GM19468 (cell line): ENCODE measurements at regions not wholly inside any gene's neighbourhood (a gene's known extent, or its start where the extent isn't known, plus 50 kb on each side); places are given as distances from the start of the nearest gene placed in this dataset.

Source experiments
- ATAC-seq: cut with Tn5 transposase; IDR thresholded peaks from one replicate; pipeline ENCODE4 v1.9.1; 2021; ENCODE audit warnings: mild to moderate bottlenecking, moderate library complexity, moderate number of reproducible peaks; ENCODE audit not compliant: unreplicated experiment; ENCODE audit errors: extremely low read depth

DNA sequence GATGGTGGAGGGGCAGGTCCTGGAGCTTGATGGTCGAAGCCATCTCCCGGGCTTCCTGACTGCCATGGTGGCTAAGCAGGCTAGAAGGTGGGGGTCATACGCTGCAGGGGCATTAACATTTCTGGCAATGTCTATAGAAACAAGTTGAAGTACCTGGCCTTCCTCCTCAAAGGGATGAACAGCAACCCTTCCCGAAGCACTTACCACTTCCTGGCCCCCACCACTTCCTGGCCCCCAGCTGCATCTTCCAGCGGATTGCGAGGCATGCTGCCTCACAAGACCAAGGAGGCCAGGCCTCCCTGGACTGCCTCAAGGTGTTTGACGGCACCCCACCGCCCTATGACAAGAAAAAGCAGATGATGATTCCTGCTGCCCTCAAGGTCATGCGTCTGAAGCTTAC is 97.0 kb upstream of the MOCS2 start:
- ATAC-seq: no peak

- no peak for ATAC-seq
These were observed 102.2 kb upstream of the MOCS2 start for GRCh38 chr5:53211799-53212198.

GRCh38 chr5:53219174-53219573 is 109.6 kb upstream of the MOCS2 start:
- ATAC-seq: no peak

GRCh38 chr5:53219610-53220009 is 110.1 kb upstream of the MOCS2 start:
- ATAC-seq: no peak

DNA sequence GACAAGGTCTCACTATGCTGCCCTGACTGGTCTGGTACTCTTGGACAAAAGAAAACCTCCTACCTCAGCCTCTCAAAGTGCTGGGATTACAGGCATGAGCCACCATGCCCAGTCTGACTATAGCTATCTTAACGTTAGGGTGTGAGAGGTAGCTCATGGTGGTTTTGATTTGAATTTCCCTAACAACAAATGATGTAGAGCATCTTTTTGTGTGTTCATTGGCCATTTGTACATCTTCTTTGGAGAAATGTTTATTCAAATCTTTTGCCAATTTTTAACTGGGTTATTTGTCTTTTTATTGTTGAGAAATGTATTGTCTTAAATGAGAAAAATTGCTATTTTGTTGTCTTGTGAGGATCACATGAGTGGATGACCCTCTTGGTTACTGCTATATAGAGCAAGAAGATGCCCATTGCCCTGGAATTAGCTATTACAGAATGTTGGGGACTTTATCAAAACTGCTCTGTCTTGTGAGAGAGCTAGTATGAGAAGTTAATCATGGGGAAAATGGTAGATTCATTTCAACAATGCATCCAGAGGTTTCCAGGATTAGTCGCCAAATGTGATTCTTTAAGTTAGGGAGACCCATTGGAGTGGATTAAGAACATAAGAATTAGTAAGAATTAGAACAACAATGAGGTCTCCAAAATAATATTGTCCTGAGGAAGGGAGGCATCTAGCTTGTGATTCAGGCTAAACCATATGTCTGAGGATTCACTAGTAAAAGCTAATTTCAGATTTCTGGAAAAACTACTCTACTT is 124.3 kb upstream of the MOCS2 start:
- no peak for ATAC-seq

DNA sequence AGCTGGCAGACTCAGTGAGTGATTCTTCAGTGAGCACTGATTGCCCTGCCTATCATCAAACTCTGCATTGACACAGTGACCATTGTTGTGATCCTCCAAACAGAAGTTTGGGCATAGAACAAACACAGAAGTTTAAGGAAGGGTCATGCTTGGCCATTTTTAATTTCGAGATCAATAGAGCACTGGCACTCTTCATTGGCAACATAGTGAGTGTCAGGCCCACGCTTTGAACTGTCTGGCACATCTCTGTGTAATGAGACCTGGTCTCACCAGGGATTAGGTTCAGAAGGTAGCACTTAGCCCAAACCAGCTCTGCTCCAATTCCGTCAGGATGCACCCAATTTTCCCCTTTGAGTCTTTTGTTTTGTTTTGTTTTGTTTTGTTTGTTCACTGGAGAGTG is 127.1 kb upstream of the MOCS2 start:
- ATAC-seq: no peak

DNA sequence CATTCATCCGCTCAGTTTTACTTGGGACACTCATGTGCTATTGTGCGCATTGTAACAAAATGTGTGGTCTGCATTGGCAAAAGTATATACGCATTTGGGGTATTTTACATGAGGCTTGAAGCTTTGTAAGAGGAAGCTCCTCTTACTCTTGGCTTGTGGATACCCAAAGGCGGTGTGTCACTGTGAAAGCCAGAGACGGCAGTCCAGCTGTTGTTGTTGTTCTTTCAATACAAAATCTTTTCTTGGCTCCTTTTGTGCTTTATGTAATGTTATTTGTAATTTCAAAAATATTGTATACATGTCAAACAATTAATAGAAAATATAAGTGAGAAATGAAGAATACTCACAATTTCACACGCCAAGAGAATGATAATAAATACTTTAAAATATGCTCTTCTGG is 128.3 kb upstream of the MOCS2 start:
- ATAC-seq: no peak

DNA sequence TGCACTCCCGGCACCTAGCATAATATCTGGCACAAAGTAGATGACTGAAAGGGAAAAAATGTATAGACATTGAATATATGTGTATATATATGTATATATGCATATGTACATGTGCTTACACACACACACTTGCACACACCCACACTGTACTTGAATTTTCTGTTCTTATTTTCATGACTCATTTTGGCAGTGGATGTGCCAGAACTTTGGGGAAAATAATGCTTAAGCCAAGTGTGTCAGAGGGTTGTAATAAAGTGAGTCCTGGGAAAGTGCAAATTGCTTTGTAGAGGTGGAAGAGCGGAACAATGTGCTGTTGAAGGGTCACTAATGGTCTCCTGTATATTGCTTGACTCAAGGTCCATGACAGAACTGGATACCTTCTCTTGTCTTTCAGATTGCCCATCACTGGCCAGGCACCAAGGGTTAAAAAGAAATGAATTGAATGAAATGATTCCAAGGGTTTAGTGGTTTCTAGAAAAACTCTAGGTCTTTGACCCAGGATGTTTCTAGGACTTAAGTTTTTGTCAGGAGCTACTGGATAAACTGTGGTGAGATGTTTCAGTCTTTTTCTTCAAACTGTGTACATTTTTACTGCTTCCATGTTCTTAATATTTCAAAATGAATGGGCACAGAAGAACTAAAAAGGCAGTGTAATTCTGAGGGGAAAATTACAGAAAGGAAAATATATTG is 129.9 kb upstream of the MOCS2 start:
- no peak for ATAC-seq

DNA sequence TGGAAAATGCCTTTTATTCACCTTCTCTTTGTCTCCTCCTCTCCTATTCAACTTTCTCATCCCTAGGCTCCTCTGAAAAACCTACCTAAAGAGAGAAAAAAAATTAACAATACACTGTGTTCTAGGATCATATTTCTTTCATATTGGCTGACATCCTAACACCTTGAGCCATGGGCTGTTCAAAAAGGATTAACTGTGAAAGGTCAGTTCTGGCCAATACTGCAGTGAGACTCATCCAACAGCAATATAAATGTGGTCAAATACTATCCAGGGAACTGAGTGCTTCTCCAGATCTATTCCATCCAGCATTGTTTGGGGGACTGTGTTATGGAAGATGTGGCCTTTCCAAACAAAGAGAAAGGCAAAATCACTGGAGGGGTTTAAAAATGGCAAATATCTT is 131.1 kb upstream of the MOCS2 start:
- no peak for ATAC-seq

DNA sequence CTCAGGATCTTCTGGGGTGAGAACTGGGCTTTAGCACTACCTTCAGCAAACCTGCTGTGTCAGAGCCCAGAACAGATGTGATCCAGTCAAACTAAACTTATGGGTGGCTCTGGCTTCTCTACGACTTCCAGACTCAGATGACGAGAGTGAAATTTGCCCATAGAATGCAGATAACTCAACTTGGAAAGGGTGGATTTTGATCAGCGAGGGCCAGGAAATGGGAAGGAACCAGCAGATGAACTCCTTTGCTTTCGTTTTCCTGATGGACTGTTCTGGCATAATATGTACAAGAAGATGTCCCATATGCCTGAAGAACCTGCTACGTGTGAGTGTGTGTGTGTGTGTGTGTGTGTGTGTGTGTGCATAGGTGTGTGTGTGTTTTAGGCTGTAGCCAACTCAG is 132.0 kb upstream of the MOCS2 start:
- ATAC-seq: no peak

DNA sequence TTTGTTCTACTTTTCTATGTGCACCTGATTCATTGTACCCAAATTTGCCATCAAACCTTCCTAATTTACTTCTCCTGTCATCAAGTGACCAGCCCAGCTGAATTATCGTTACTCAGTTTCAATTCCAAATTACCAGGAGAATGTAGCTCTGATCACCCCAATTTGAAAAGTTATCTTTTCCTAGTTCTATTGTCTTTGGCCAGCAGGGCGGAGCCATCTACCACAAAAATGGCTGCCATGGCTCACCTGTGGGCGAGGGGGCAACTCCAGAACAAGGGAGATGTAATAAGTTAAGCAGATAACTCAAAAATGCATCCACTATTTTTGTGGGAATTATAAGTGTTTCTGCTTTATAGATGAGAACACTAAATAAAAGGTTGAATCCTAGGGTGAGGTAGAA is 133.8 kb upstream of the MOCS2 start:
- ATAC-seq: no peak

DNA sequence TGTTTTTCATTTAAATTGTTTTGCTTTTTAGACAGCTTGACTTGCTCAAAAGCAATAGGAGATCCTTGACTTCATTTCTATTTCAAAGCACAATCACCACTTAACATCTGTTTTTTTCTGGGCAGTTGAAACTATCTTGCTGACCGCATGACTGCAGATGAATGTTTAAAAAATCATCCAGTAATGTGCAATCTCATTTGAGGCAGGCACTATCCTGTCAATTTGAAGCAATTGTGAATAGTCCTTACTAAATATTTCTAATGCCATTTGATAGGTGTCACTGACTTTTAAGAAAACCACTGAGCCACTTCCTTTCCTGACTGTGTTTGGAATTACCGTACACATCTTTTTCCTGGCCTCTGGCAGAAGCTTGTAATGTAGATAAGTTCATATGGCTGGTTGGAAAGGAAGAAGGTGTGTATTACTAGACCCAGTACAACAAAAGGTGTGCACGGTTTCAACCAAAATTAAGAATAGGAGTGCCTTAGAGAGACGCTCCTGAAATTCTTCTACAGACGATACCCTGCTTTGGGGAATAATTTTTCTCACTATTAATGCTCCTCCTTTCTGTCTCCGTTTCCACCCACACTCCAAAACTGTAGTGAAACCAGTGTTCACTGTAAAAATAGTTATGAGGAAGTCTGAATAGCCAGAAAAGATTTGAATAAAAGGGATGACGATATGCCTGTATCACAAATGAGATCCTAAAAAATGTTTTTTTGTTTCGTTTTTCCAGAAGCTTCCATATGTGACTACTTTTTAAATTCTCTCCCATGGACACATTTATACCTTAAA is 136.7 kb upstream of the MOCS2 start:
- no peak for ATAC-seq

- no peak for ATAC-seq
These were observed 140.1 kb upstream of the MOCS2 start for GRCh38 chr5:53249529-53250200.

- ATAC-seq: no peak
These were observed 140.6 kb upstream of the MOCS2 start for GRCh38 chr5:53250201-53250550.

DNA sequence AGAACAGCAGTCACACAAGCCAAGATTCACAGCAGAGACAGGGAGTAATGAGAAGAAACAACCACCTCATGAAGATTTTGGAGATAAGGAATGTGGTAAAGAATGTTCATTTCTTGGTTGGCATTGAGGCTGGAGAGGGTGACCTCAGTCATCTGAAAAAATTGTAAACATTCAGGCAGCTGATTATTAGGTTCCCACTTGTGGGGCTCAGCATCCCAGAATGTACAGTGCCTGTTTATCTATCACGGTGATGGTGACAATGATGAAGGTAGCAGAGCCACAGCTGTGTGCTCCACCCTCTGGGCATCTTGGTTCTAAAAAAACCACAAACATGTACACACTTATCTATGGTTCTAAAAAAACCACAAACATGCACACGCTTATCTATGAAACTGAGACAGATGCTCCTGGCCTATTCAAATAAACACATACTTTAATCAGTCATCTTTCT is 143.9 kb upstream of the MOCS2 start:
- ATAC-seq: no peak

DNA sequence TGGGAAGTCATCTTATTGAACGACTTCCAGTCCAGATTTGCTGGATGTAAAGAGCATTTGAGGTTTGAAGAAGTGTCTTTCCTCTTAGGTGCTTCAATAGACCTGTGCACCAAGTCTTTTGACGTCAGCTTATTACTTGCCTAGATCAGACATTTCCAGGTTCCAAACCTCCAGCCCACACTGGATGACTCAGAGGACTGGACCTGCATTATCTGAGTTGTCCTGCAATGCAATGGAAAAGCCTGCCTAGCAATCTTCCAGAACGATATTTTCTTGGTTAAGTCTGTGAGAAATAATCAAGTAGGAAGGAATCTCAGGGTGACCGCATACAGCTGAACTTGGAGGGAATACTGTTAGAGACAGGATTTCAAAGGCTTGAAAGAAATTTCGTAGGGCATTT is 147.2 kb upstream of the MOCS2 start:
- ATAC-seq: no peak

GRCh38 chr5:53257806-53258373 is 148.3 kb upstream of the MOCS2 start:
- no peak for ATAC-seq

DNA sequence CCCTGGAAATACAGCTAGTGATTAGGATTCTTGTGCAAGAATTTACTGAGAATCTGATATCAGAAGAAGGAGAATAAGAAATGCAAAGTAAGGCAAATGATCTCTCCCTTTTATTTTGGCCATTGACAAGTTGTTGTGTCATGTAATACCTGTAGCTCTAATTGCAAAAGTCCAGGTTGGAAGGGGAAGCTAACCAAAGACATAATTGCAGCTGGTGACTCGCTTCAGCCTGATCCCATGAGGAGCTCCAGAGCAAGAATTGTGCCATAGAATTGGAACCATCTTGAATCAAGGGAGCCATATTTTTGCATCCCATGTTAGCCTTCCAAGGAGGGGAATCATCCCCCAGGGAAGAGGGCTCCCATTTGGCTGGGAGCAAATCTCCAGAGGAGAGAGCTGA is 149.6 kb upstream of the MOCS2 start:
- no peak for ATAC-seq

DNA sequence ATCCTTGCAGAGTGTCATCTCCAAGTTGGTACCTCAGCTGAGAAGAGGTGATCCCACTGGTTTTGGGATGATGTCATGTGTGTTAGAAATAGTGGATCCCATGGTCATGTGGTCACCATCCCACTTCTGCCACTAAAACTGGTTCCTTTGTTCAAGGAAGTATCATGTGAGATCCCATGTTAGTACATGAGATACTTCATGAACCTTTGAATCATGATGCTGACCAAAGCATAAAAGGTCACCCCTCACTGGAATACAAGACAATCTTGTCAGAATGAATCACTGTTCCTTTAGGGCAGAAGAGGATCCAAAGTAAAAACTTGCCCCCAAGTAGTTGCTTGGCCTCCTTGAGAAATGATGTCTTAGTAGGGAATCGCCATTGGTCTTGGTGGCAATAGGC is 150.9 kb upstream of the MOCS2 start:
- ATAC-seq: no peak

GRCh38 chr5:53261245-53261644 is 151.7 kb upstream of the MOCS2 start:
- ATAC-seq: no peak
